Chondrocyte (in vitro differentiated cells): ENCODE measurements at regions not wholly inside any gene's neighbourhood (a gene's known extent, or its start where the extent isn't known, plus 50 kb on each side); places are given as distances from the start of the nearest gene placed in this dataset.
"Not testable (repeated sequence)": the region's sequence is repeated elsewhere in the genome, so short reads cannot be mapped to it uniquely, and the experiment has no call there.

Source experiments
- DNase-seq: peaks from one replicate; pipeline ENCODE4 v3.0.0; 2021; ENCODE audit warnings: mixed read lengths, low spot score
- H3K27ac Mint-ChIP-seq: one replicate; pipeline ENCODE4 v1.8.0; 2021; ENCODE audit warnings: mild to moderate bottlenecking, moderate library complexity, mixed read lengths; ENCODE audit not compliant: unreplicated experiment
- H3K27me3 Mint-ChIP-seq: 2 replicates; pipeline ENCODE4 v1.8.0; 2021; ENCODE audit warnings: low read depth, mixed read lengths
- H3K36me3 Mint-ChIP-seq: 2 replicates; pipeline ENCODE4 v1.8.0; 2021; ENCODE audit warnings: low read depth, mixed read lengths
- H3K4me1 Mint-ChIP-seq: 2 replicates; pipeline ENCODE4 v1.8.0; 2021; ENCODE audit warnings: low read depth, mild to moderate bottlenecking, mixed read lengths
- H3K4me3 Mint-ChIP-seq: one replicate; pipeline ENCODE4 v1.8.0; 2021; ENCODE audit warnings: mild to moderate bottlenecking, moderate library complexity, mixed read lengths; ENCODE audit not compliant: unreplicated experiment
- H3K9me3 Mint-ChIP-seq: 2 replicates; pipeline ENCODE4 v1.8.0; 2021; ENCODE audit warnings: low read depth, mixed read lengths
- CTCF ChIP-seq: fragments of 200-600 bp; sonication (generic); IDR thresholded peaks from 2 replicates; pipeline ENCODE4 v1.5.0; 2021; ENCODE audit warnings: antibody characterized with exemption, mild to moderate bottlenecking, moderate library complexity

GRCh38 chr2:161488879-161489278, 72.8 kb downstream of the TBR1 start:
- Mint-ChIP-seq H3K27me3 (peaks cover 8% of the 10 kb centered on the region), H3K36me3 (no peaks in the 10 kb centered on the region), H3K4me1 (no peaks in the 10 kb centered on the region), H3K4me3 (no peak overlapping the region), H3K27ac (no peak overlapping the region), H3K9me3 (peaks cover 2% of the 10 kb centered on the region)
- DNase-seq: no peak
- TF ChIP-seq CTCF: no peak

GRCh38 chr2:161500892-161501610, 85.0 kb downstream of the TBR1 start:
- not testable (repeated sequence) for H3K36me3 Mint-ChIP-seq, H3K4me3 Mint-ChIP-seq, H3K27ac Mint-ChIP-seq, H3K4me1 Mint-ChIP-seq, DNase-seq, H3K9me3 Mint-ChIP-seq
- H3K27me3 Mint-ChIP-seq: peaks cover 32% of the 10 kb centered on the region

- H3K4me3 Mint-ChIP-seq, DNase-seq: not testable (repeated sequence)
- H3K27me3 Mint-ChIP-seq: peaks cover 27% of the 10 kb centered on the region
Observed at GRCh38 chr2:161502279-161502678, 86.2 kb downstream of the TBR1 start.

GRCh38 chr2:161504628-161505289, 88.7 kb downstream of the TBR1 start:
- H3K9me3 Mint-ChIP-seq: peaks cover 22% of the 10 kb centered on the region
- H3K27ac Mint-ChIP-seq, H3K36me3 Mint-ChIP-seq, DNase-seq, H3K4me3 Mint-ChIP-seq, H3K4me1 Mint-ChIP-seq: not testable (repeated sequence)
- H3K27me3 Mint-ChIP-seq: peaks cover 18% of the 10 kb centered on the region

More at GRCh38 chr2:161502279-161502678, 86.2 kb downstream of the TBR1 start:
- not testable (repeated sequence) for H3K4me1 Mint-ChIP-seq, H3K36me3 Mint-ChIP-seq, H3K27ac Mint-ChIP-seq, H3K9me3 Mint-ChIP-seq

- H3K27me3 Mint-ChIP-seq: peaks cover 18% of the 10 kb centered on the region
- peaks cover 28% of the 10 kb centered on the region for H3K9me3 Mint-ChIP-seq
- not testable (repeated sequence) for DNase-seq
Observed at GRCh38 chr2:161505466-161505865, 89.4 kb downstream of the TBR1 start.

GRCh38 chr2:161513295-161514032, 97.4 kb downstream of the TBR1 start:
- H3K9me3 Mint-ChIP-seq: peaks cover 27% of the 10 kb centered on the region
- H3K27me3 Mint-ChIP-seq, H3K36me3 Mint-ChIP-seq, H3K4me1 Mint-ChIP-seq, DNase-seq, H3K4me3 Mint-ChIP-seq, H3K27ac Mint-ChIP-seq: not testable (repeated sequence)

More at GRCh38 chr2:161505466-161505865, 89.4 kb downstream of the TBR1 start:
- not testable (repeated sequence) for H3K4me3 Mint-ChIP-seq, H3K27ac Mint-ChIP-seq, H3K4me1 Mint-ChIP-seq, H3K36me3 Mint-ChIP-seq

GRCh38 chr2:161522796-161523195, 101.4 kb upstream of the SLC4A10 start:
- Mint-ChIP-seq H3K4me3 (no peak overlapping the region), H3K27me3 (peaks cover 1% of the 10 kb centered on the region), H3K27ac (no peak overlapping the region), H3K36me3 (no peaks in the 10 kb centered on the region), H3K4me1 (no peaks in the 10 kb centered on the region), H3K9me3 (peaks cover 14% of the 10 kb centered on the region)
- no peak for TF ChIP-seq CTCF
- DNase-seq: no peak
